NCI-H82 treated with DMSO at 0.1 percent for 48 hours (cell line): ENCODE measurements at regions not wholly inside any gene's neighbourhood (a gene's known extent, or its start where the extent isn't known, plus 50 kb on each side); places are given as distances from the start of the nearest gene placed in this dataset.

Experiments
- DNase-seq: peaks from one replicate; lab custom pipeline; 2025; ENCODE audit not compliant: unreplicated experiment; lab: John Stamatoyannopoulos, UW

GRCh38 chr14:42856106-42856505 lies 1249.4 kb downstream of the LRFN5 start:
- no peak for DNase-seq

- DNase-seq: no peak
Observed at GRCh38 chr14:42855085-42855484, 1248.4 kb downstream of the LRFN5 start.

GRCh38 chr14:42854061-42854460 lies 1247.4 kb downstream of the LRFN5 start:
- no peak for DNase-seq

- no peak for DNase-seq
Observed at GRCh38 chr14:42848652-42849051, 1242.0 kb downstream of the LRFN5 start.

- DNase-seq: no peak
Observed at GRCh38 chr14:42814817-42815216, 1208.1 kb downstream of the LRFN5 start.

- no peak for DNase-seq
Observed at GRCh38 chr14:42806909-42807315, 1200.2 kb downstream of the LRFN5 start.

- DNase-seq: no peak
Observed at GRCh38 chr14:42804141-42804540, 1197.5 kb downstream of the LRFN5 start.

- no peak for DNase-seq
Observed at GRCh38 chr14:42802346-42802745, 1195.7 kb downstream of the LRFN5 start.

- DNase-seq: no peak
Observed at GRCh38 chr14:42792166-42792565, 1185.5 kb downstream of the LRFN5 start.

GRCh38 chr14:42782754-42783153 lies 1176.1 kb downstream of the LRFN5 start:
- DNase-seq: no peak

- DNase-seq: no peak
Observed at GRCh38 chr14:42778984-42779383, 1172.3 kb downstream of the LRFN5 start.

- DNase-seq: no peak
Observed at GRCh38 chr14:42750771-42751170, 1144.1 kb downstream of the LRFN5 start.

- no peak for DNase-seq
Observed at GRCh38 chr14:42742084-42742483, 1135.4 kb downstream of the LRFN5 start.

GRCh38 chr14:42736408-42736807 lies 1129.7 kb downstream of the LRFN5 start:
- DNase-seq: no peak

- peak; percentile 6 for DNase-seq
Observed at GRCh38 chr14:42734041-42734440, 1127.4 kb downstream of the LRFN5 start.

- DNase-seq: no peak
Observed at GRCh38 chr14:42732005-42732404, 1125.3 kb downstream of the LRFN5 start.

GRCh38 chr14:42731480-42731879 lies 1124.8 kb downstream of the LRFN5 start:
- no peak for DNase-seq

GRCh38 chr14:42729681-42730080 lies 1123.0 kb downstream of the LRFN5 start:
- no peak for DNase-seq

GRCh38 chr14:42719391-42719790 lies 1112.7 kb downstream of the LRFN5 start:
- peak; percentile 35 for DNase-seq

- no peak for DNase-seq
Observed at GRCh38 chr14:42715316-42715715, 1108.6 kb downstream of the LRFN5 start.

- DNase-seq: no peak
Observed at GRCh38 chr14:42710071-42710470, 1103.4 kb downstream of the LRFN5 start.

- no peak for DNase-seq
Observed at GRCh38 chr14:42703501-42703900, 1096.8 kb downstream of the LRFN5 start.

GRCh38 chr14:42687421-42687820 lies 1080.7 kb downstream of the LRFN5 start:
- no peak for DNase-seq

GRCh38 chr14:42683707-42684106 lies 1077.0 kb downstream of the LRFN5 start:
- DNase-seq: no peak
